Astrocyte (in vitro differentiated cells and primary cell): ENCODE measurements at regions not wholly inside any gene's neighbourhood (a gene's known extent, or its start where the extent isn't known, plus 50 kb on each side); places are given as distances from the start of the nearest gene placed in this dataset.

Experiments used
- EZH2 ChIP-seq: IDR thresholded peaks from 2 replicates; pipeline ENCODE4 v1.6.1; 2012; ENCODE audit warnings: mild to moderate bottlenecking, low read length, inconsistent platforms; ENCODE audit not compliant: insufficient read depth
- TF ChIP-seq, protein P1 (sequence below): IDR thresholded peaks from 2 replicates; pipeline ENCODE4 v1.5.1; 2011; ENCODE audit warnings: low read depth, mild to moderate bottlenecking, inconsistent platforms, low read length, moderate library complexity; ENCODE audit not compliant: insufficient read depth

GRCh38 chr6:1238040-1238439 is 73.9 kb upstream of the FOXQ1 start:
- no peak for TF ChIP-seq EZH2
- TF ChIP-seq, protein P1, sequence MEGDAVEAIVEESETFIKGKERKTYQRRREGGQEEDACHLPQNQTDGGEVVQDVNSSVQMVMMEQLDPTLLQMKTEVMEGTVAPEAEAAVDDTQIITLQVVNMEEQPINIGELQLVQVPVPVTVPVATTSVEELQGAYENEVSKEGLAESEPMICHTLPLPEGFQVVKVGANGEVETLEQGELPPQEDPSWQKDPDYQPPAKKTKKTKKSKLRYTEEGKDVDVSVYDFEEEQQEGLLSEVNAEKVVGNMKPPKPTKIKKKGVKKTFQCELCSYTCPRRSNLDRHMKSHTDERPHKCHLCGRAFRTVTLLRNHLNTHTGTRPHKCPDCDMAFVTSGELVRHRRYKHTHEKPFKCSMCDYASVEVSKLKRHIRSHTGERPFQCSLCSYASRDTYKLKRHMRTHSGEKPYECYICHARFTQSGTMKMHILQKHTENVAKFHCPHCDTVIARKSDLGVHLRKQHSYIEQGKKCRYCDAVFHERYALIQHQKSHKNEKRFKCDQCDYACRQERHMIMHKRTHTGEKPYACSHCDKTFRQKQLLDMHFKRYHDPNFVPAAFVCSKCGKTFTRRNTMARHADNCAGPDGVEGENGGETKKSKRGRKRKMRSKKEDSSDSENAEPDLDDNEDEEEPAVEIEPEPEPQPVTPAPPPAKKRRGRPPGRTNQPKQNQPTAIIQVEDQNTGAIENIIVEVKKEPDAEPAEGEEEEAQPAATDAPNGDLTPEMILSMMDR, result no peak
